ENCODE measurements at regions not wholly inside any gene's neighbourhood (a gene's known extent, or its start where the extent isn't known, plus 50 kb on each side); places are given as distances from the start of the nearest gene placed in this dataset.

GRCh38 chr14:49249022-49249421 is 337.2 kb downstream of the RPS29 start:
- TF ChIP-seq CTCF (conservative IDR thresholded peaks at IDR 0.05) (no peak), ZFX (IDR thresholded peaks at IDR 0.05) (no peak)

Measured in C4-2B (cell line).